Loucy (cell line): ENCODE measurements at regions not wholly inside any gene's neighbourhood (a gene's known extent, or its start where the extent isn't known, plus 50 kb on each side); places are given as distances from the start of the nearest gene placed in this dataset.

Source experiments
- H2AFZ ChIP-seq: fragments of 200-600 bp; sonication (generic); 2 replicates; pipeline ENCODE4 v1.6.0; 2016; ENCODE audit warnings: antibody characterized with exemption, mild to moderate bottlenecking, low read length, moderate library complexity
- H3F3A ChIP-seq: fragments of 200-600 bp; 2 replicates; pipeline ENCODE4 v1.6.0; 2016; ENCODE audit warnings: antibody characterized with exemption, low read depth, mild to moderate bottlenecking
- H3K27me3 ChIP-seq: fragments of 200-600 bp; sonication (generic); 2 replicates; pipeline ENCODE4 v1.6.1; 2014; ENCODE audit warnings: low read length, mild to moderate bottlenecking; ENCODE audit not compliant: insufficient read depth, poor library complexity, severe bottlenecking
- H3K36me3 ChIP-seq: fragments of 200-600 bp; sonication (generic); 2 replicates; pipeline ENCODE4 v1.6.1; 2016; ENCODE audit warnings: low read length; ENCODE audit not compliant: insufficient read depth
- H3K4me1 ChIP-seq: fragments of 200-600 bp; sonication (generic); 2 replicates; pipeline ENCODE4 v1.5.1; 2014; ENCODE audit warnings: low read length, mild to moderate bottlenecking; ENCODE audit not compliant: insufficient read depth, poor library complexity, severe bottlenecking
- H3K4me2 ChIP-seq: fragments of 200-600 bp; sonication (generic); 2 replicates; pipeline ENCODE4 v1.6.0; 2014; ENCODE audit warnings: antibody characterized with exemption, low read length, low read depth, mild to moderate bottlenecking; ENCODE audit not compliant: poor library complexity, severe bottlenecking
- H3K4me3 ChIP-seq: fragments of 200-600 bp; sonication (generic); 2 replicates; pipeline ENCODE4 v1.5.1; 2014; ENCODE audit warnings: low read length, mild to moderate bottlenecking, mixed read lengths; ENCODE audit not compliant: poor library complexity, severe bottlenecking
- H3K79me2 ChIP-seq: fragments of 200-600 bp; sonication (generic); 2 replicates; pipeline ENCODE4 v1.6.1; 2014; ENCODE audit warnings: low read length; ENCODE audit not compliant: insufficient read depth
- H3K9ac ChIP-seq: fragments of 200-600 bp; sonication (generic); 2 replicates; pipeline ENCODE4 v1.6.0; 2014; ENCODE audit warnings: mild to moderate bottlenecking, low read depth, low read length, moderate library complexity; ENCODE audit not compliant: poor library complexity, severe bottlenecking
- H3K9me2 ChIP-seq: fragments of 200-600 bp; sonication (generic); replicated peaks from 2 replicates; pipeline ENCODE4 v1.6.1; 2016; ENCODE audit warnings: low read depth, low read length, mixed read lengths
- H3K9me3 ChIP-seq: fragments of 200-600 bp; sonication (generic); 2 replicates; pipeline ENCODE4 v1.6.1; 2014; ENCODE audit warnings: mild to moderate bottlenecking, antibody characterized with exemption, low read length, low read depth; ENCODE audit not compliant: insufficient read depth
- H4K20me1 ChIP-seq: fragments of 200-600 bp; sonication (generic); 2 replicates; pipeline ENCODE4 v1.6.0; 2014; ENCODE audit warnings: antibody characterized with exemption, low read length, mild to moderate bottlenecking; ENCODE audit not compliant: insufficient read depth, poor library complexity, severe bottlenecking
- CTCF ChIP-seq: fragments of 200-600 bp; sonication (generic); conservative IDR thresholded peaks from 2 replicates; pipeline ENCODE4 v1.5.1; 2014; ENCODE audit warnings: mild to moderate bottlenecking, antibody characterized with exemption, low read length
- EZH2phosphoT487 ChIP-seq: fragments of 200-600 bp; IDR thresholded peaks from 2 replicates; pipeline ENCODE4 v1.6.1; 2018; ENCODE audit warnings: antibody characterized with exemption, mild to moderate bottlenecking, moderate library complexity, borderline replicate concordance

GRCh38 chrX:6821730-6822129 is 286.8 kb upstream of the VCX3A start:
- H3K79me2 ChIP-seq: no peaks in the 10 kb centered on the region
- no peaks in the 10 kb centered on the region for H3K9me2 ChIP-seq
- no peaks in the 10 kb centered on the region for H4K20me1 ChIP-seq
- no peak overlapping the region for H3K4me2 ChIP-seq
- H3K4me1 ChIP-seq: no peaks in the 10 kb centered on the region
- no peaks in the 10 kb centered on the region for H3F3A ChIP-seq
- TF ChIP-seq CTCF: no peak
- no peak for TF ChIP-seq EZH2phosphoT487
- no peaks in the 10 kb centered on the region for H3K27me3 ChIP-seq
- H3K9ac ChIP-seq: no peak overlapping the region
- no peaks in the 10 kb centered on the region for H3K36me3 ChIP-seq
- no peak overlapping the region for H2AFZ ChIP-seq
- no peak overlapping the region for H3K4me3 ChIP-seq
- no peaks in the 10 kb centered on the region for H3K9me3 ChIP-seq

GRCh38 chrX:6813836-6814370 is 279.0 kb upstream of the VCX3A start:
- TF ChIP-seq CTCF (no peak), EZH2phosphoT487 (no peak)
- Histone ChIP-seq H4K20me1 (no peaks in the 10 kb centered on the region), H3K4me1 (no peaks in the 10 kb centered on the region), H3K9me3 (no peaks in the 10 kb centered on the region), H3K36me3 (no peaks in the 10 kb centered on the region), H2AFZ (no peak overlapping the region), H3K4me2 (no peak overlapping the region), H3K27me3 (no peaks in the 10 kb centered on the region), H3K9me2 (no peaks in the 10 kb centered on the region), H3K4me3 (no peak overlapping the region), H3K79me2 (no peaks in the 10 kb centered on the region), H3F3A (no peaks in the 10 kb centered on the region), H3K9ac (no peak overlapping the region)

GRCh38 chrX:6812087-6812486 is 277.2 kb upstream of the VCX3A start:
- Histone ChIP-seq H3F3A (no peaks in the 10 kb centered on the region), H3K9me2 (no peaks in the 10 kb centered on the region), H3K4me2 (no peak overlapping the region), H3K4me1 (no peaks in the 10 kb centered on the region), H3K27me3 (no peaks in the 10 kb centered on the region), H3K9ac (no peak overlapping the region), H4K20me1 (no peaks in the 10 kb centered on the region), H3K4me3 (no peak overlapping the region), H3K79me2 (no peaks in the 10 kb centered on the region), H2AFZ (no peak overlapping the region), H3K9me3 (no peaks in the 10 kb centered on the region), H3K36me3 (no peaks in the 10 kb centered on the region)
- TF ChIP-seq EZH2phosphoT487 (no peak), CTCF (no peak)
